Fibroblast of pulmonary artery (primary cell): ENCODE measurements at regions not wholly inside any gene's neighbourhood (a gene's known extent, or its start where the extent isn't known, plus 50 kb on each side); places are given as distances from the start of the nearest gene placed in this dataset.

ENCODE experiments used
- DNase-seq: peaks from one replicate; pipeline ENCODE4 v3.0.0-alpha.2; 2010; ENCODE audit warnings: low read depth
- H3K4me3 ChIP-seq: replicated peaks from 2 replicates; pipeline ENCODE4 v1.5.1; 2011; ENCODE audit warnings: low read depth, mild to moderate bottlenecking, control low read depth, low read length, moderate library complexity
- TF ChIP-seq, protein P1 (sequence below): IDR thresholded peaks from 2 replicates; pipeline ENCODE4 v1.5.1; 2011; ENCODE audit warnings: mild to moderate bottlenecking, control low read depth, low read length, inconsistent platforms; ENCODE audit errors: missing control alignments

- no peak overlapping the region for H3K4me3 ChIP-seq
- TF ChIP-seq, protein P1, sequence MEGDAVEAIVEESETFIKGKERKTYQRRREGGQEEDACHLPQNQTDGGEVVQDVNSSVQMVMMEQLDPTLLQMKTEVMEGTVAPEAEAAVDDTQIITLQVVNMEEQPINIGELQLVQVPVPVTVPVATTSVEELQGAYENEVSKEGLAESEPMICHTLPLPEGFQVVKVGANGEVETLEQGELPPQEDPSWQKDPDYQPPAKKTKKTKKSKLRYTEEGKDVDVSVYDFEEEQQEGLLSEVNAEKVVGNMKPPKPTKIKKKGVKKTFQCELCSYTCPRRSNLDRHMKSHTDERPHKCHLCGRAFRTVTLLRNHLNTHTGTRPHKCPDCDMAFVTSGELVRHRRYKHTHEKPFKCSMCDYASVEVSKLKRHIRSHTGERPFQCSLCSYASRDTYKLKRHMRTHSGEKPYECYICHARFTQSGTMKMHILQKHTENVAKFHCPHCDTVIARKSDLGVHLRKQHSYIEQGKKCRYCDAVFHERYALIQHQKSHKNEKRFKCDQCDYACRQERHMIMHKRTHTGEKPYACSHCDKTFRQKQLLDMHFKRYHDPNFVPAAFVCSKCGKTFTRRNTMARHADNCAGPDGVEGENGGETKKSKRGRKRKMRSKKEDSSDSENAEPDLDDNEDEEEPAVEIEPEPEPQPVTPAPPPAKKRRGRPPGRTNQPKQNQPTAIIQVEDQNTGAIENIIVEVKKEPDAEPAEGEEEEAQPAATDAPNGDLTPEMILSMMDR, result no peak
- DNase-seq, result no peak
These were observed 69.5 kb upstream of the DIO3 start for GRCh38 chr14:101491841-101492240.

- TF ChIP-seq, protein P1, result no peak
- H3K4me3 ChIP-seq, result no peak overlapping the region
- no peak for DNase-seq
These were observed 68.6 kb upstream of the DIO3 start for GRCh38 chr14:101492716-101493115.

GRCh38 chr14:101494826-101495225 is 66.5 kb upstream of the DIO3 start:
- H3K4me3 ChIP-seq, result no peak overlapping the region
- TF ChIP-seq, protein P1, result no peak
- no peak for DNase-seq

GRCh38 chr14:101495284-101495683 is 66.0 kb upstream of the DIO3 start:
- TF ChIP-seq, protein P1, result no peak
- H3K4me3 ChIP-seq, result no peak overlapping the region
- DNase-seq, result no peak

GRCh38 chr14:101495827-101496775 is 65.2 kb upstream of the DIO3 start:
- no peak for DNase-seq
- TF ChIP-seq, protein P1, result no peak
- no peak overlapping the region for H3K4me3 ChIP-seq

DNA sequence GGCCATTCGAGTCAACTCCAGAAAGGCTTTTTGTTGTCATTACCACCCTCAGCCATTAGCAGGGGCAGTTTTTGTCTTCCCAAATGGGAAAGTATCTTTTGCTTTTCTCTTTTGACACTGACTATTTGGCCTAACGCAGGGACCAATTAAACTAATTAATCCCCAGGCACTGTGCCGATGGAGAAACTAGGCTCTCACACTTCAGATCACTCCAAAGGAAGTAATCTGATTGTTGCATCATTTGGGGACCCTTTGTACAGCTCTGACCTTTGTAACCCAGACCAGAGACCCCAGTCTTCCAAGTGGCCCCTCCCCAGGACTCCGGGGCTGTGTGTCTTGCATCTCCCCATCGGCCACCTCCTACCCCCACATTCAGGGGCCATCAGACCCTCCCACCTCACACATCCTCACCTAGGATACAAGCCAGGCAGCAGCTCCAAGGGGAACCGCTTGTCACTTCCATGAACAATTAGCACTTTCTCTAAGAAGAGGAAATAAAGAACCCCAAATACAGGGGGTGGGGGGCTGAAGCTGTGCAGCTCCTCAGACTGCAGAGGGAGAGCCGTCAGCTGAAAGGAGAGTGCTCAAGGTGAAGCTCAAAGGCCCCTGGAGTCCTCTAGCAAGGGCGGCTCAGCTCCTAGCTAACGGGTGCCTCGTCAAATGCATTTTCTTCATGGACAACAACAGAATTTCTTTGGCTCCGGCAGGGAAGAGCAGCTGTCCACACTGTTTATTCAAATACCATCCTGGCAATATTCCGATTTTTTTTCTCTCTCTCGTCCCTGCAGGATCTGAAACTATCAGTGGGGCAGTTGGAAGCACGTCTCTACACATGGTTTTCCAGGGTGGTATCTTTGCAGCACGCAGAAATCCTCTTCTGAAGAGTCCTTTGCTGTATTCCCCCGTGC is 64.3 kb upstream of the DIO3 start:
- DNase-seq, result no peak
- TF ChIP-seq, protein P1, result no peak
- no peak overlapping the region for H3K4me3 ChIP-seq
